Posterior vena cava (tissue), 2 donors: ENCODE measurements at regions not wholly inside any gene's neighbourhood (a gene's known extent, or its start where the extent isn't known, plus 50 kb on each side); places are given as distances from the start of the nearest gene placed in this dataset.

ENCODE experiments used
- DNase-seq: peaks from one replicate; pipeline ENCODE4 v3.0.0-alpha.2; 2020; ENCODE audit warnings: low spot score
- intact Hi-C, 2 donors: fragments of 100-400 bp; cut with DNase I; formaldehyde crosslinking; loops; one replicate each; pipeline versions ENCODE4 v1.14.1 to v1.14.2; 2022 to 2023
- donor health status: DM: yes; HTN: yes; CAD: no.
- donor health status: DM: yes; HTN: yes; CAD: no.

GRCh38 chr1:10928654-10929053 is 83.8 kb upstream of the TARDBP start:
- intact Hi-C loops: no loop called here
- no peak for DNase-seq

- no peak for DNase-seq
- intact Hi-C loops: no loop called here
These were observed 80.4 kb upstream of the TARDBP start for GRCh38 chr1:10932088-10932487.

- DNase-seq: no peak
- intact Hi-C loops: no loop called here
These were observed 78.2 kb upstream of the TARDBP start for GRCh38 chr1:10934150-10934818.

- intact Hi-C loops: no loop called here
- DNase-seq: no peak
These were observed 77.2 kb upstream of the TARDBP start for GRCh38 chr1:10935246-10935645.

GRCh38 chr1:10935724-10936123 is 76.7 kb upstream of the TARDBP start:
- intact Hi-C loops: no loop called here
- no peak for DNase-seq

- no peak for DNase-seq
- intact Hi-C loops: no loop called here
These were observed 75.2 kb upstream of the TARDBP start for GRCh38 chr1:10936998-10937901.

GRCh38 chr1:10938741-10939417 is 73.6 kb upstream of the TARDBP start:
- DNase-seq: no peak
- intact Hi-C loops: no loop called here

GRCh38 chr1:10939654-10940450 is 72.6 kb upstream of the TARDBP start:
- intact Hi-C loops: loop anchor here in 1 of 2 donors (10.0 kb wide), 1 partner anchor 445 kb away; no protein-coding TSS in a partner anchor
- DNase-seq: no peak

- intact Hi-C loops: loop anchor here in 1 of 2 donors (10.0 kb wide), 1 partner anchor 446 kb away; no protein-coding TSS in a partner anchor
- no peak for DNase-seq
These were observed 72.0 kb upstream of the TARDBP start for GRCh38 chr1:10940451-10940804.

GRCh38 chr1:10940838-10941237 is 71.6 kb upstream of the TARDBP start:
- no peak for DNase-seq
- intact Hi-C loops: loop anchor here in 1 of 2 donors (10.0 kb wide), 1 partner anchor 446 kb away; no protein-coding TSS in a partner anchor

GRCh38 chr1:10941891-10942541 is 70.4 kb upstream of the TARDBP start:
- DNase-seq: peak; percentile 88
- intact Hi-C loops: loop anchor here in 1 of 2 donors (10.0 kb wide), 1 partner anchor 447 kb away; no protein-coding TSS in a partner anchor

- no peak for DNase-seq
- intact Hi-C loops: loop anchor here in 1 of 2 donors (10.0 kb wide), 1 partner anchor 448 kb away; no protein-coding TSS in a partner anchor
These were observed 69.9 kb upstream of the TARDBP start for GRCh38 chr1:10942542-10942912.

- DNase-seq: no peak
- intact Hi-C loops: loop anchor here in 1 of 2 donors (10.0 kb wide), 1 partner anchor 448 kb away; no protein-coding TSS in a partner anchor
These were observed 69.4 kb upstream of the TARDBP start for GRCh38 chr1:10943041-10943440.

GRCh38 chr1:10943991-10944730 is 68.3 kb upstream of the TARDBP start:
- no peak for DNase-seq
- intact Hi-C loops: loop anchor here in 1 of 2 donors (10.0 kb wide), 1 partner anchor 449 kb away; no protein-coding TSS in a partner anchor

- intact Hi-C loops: loop anchor here in 1 of 2 donors (10.0 kb wide), 1 partner anchor 451 kb away; no protein-coding TSS in a partner anchor
- DNase-seq: no peak
These were observed 66.4 kb upstream of the TARDBP start for GRCh38 chr1:10945991-10946509.

- DNase-seq: no peak
- intact Hi-C loops: loop anchor here in 1 of 2 donors (10.0 kb wide), 1 partner anchor 452 kb away; no protein-coding TSS in a partner anchor
These were observed 65.3 kb upstream of the TARDBP start for GRCh38 chr1:10947181-10947580.
